WTC11 (cell line): ENCODE measurements at regions not wholly inside any gene's neighbourhood (a gene's known extent, or its start where the extent isn't known, plus 50 kb on each side); places are given as distances from the start of the nearest gene placed in this dataset.

Experiments used
- ATAC-seq: fragments of 200-7000 bp; cut with Tn5 transposase; 2 replicates; pipeline ENCODE4 v1.10.0; 2021; ENCODE audit warnings: mild to moderate bottlenecking, moderate library complexity
- CTCF ChIA-PET: fragments of 300-600 bp; sonication (Branson Sonifier 250); formaldehyde crosslinking; loops from one replicate; lab custom pipeline; 2021; ENCODE audit warnings: antibody characterized with exemption; lab: Charles Lee
- POLR2A ChIA-PET: fragments of 350-600 bp; sonication (Branson Sonifier 250); formaldehyde crosslinking; loops from one replicate; lab custom pipeline; 2021; ENCODE audit warnings: antibody characterized with exemption; lab: Charles Lee
- DNase-seq: peaks from one replicate; pipeline ENCODE4 v3.0.0; 2021; ENCODE audit warnings: low spot score
- H3K27ac Mint-ChIP-seq: 2 replicates; pipeline ENCODE4 v1.8.0; 2021; ENCODE audit warnings: mixed read lengths
- H3K27me3 Mint-ChIP-seq: 2 replicates; pipeline ENCODE4 v1.8.0; 2021; ENCODE audit warnings: low read depth, mild to moderate bottlenecking, moderate library complexity, mixed read lengths
- H3K36me3 Mint-ChIP-seq: 2 replicates; pipeline ENCODE4 v1.8.0; 2021; ENCODE audit warnings: mixed read lengths
- H3K4me1 Mint-ChIP-seq: 2 replicates; pipeline ENCODE4 v1.8.0; 2022; ENCODE audit warnings: mixed read lengths
- H3K4me3 Mint-ChIP-seq: 2 replicates; pipeline ENCODE4 v1.8.0; 2021; ENCODE audit warnings: mild to moderate bottlenecking, moderate library complexity, mixed read lengths
- H3K9me3 Mint-ChIP-seq: 2 replicates; pipeline ENCODE4 v1.8.0; 2021; ENCODE audit warnings: mixed read lengths
- CREM ChIP-seq: sonication (generic); formaldehyde crosslinking; IDR thresholded peaks from 2 replicates; pipeline ENCODE4 v1.8.1; 2022; ENCODE audit warnings: mild to moderate bottlenecking, missing genetic modification reagents, moderate library complexity
- ESRRA ChIP-seq: sonication (generic); formaldehyde crosslinking; IDR thresholded peaks from 2 replicates; pipeline ENCODE4 v1.8.1; 2022; ENCODE audit warnings: mild to moderate bottlenecking, missing genetic modification reagents, borderline replicate concordance
- NFYB ChIP-seq: sonication (generic); formaldehyde crosslinking; conservative IDR thresholded peaks from 2 replicates; pipeline ENCODE4 v1.8.0; 2022; ENCODE audit warnings: low read depth, missing genetic modification reagents
- RELA ChIP-seq: sonication (generic); formaldehyde crosslinking; IDR thresholded peaks from 2 replicates; pipeline ENCODE4 v1.8.1; 2022; ENCODE audit warnings: missing genetic modification reagents, mild to moderate bottlenecking, borderline replicate concordance
- SMAD3 ChIP-seq: sonication (generic); formaldehyde crosslinking; IDR thresholded peaks from 2 replicates; pipeline ENCODE4 v1.8.0; 2022; ENCODE audit warnings: missing genetic modification reagents, mild to moderate bottlenecking, borderline replicate concordance
- SMAD4 ChIP-seq: sonication (generic); formaldehyde crosslinking; IDR thresholded peaks from 2 replicates; pipeline ENCODE4 v1.8.0; 2022; ENCODE audit warnings: mild to moderate bottlenecking, missing genetic modification reagents
- SP1 ChIP-seq: sonication (generic); formaldehyde crosslinking; conservative IDR thresholded peaks from 2 replicates; pipeline ENCODE4 v1.8.1; 2022; ENCODE audit warnings: missing genetic modification reagents
- ZNF121 ChIP-seq: sonication (generic); formaldehyde crosslinking; IDR thresholded peaks from 2 replicates; pipeline ENCODE4 v1.8.0; 2023; ENCODE audit warnings: missing genetic modification reagents
- ZNF232 ChIP-seq: sonication (generic); formaldehyde crosslinking; IDR thresholded peaks from 2 replicates; pipeline ENCODE4 v1.8.0; 2022; ENCODE audit warnings: mild to moderate bottlenecking, missing genetic modification reagents
- ZNF263 ChIP-seq: sonication (generic); formaldehyde crosslinking; IDR thresholded peaks from 2 replicates; pipeline ENCODE4 v1.8.1; 2022; ENCODE audit warnings: low read depth, mild to moderate bottlenecking, moderate library complexity, missing genetic modification reagents
- TF ChIP-seq, protein P1 (sequence below): sonication (generic); formaldehyde crosslinking; IDR thresholded peaks from 2 replicates; pipeline ENCODE4 v1.8.1; 2022; ENCODE audit warnings: low read depth, missing genetic modification reagents, borderline replicate concordance
- TF ChIP-seq, protein P2 (sequence below): fragments of 250-450 bp; sonication (Bioruptor Pico); IDR thresholded peaks from 2 replicates; pipeline ENCODE4 v1.9.0; 2021; ENCODE audit warnings: mild to moderate bottlenecking
- TF ChIP-seq, protein P3 (sequence below): fragments of 250-450 bp; sonication (Bioruptor Pico); IDR thresholded peaks from 2 replicates; pipeline ENCODE4 v2.1.2; 2022; ENCODE audit warnings: mild to moderate bottlenecking, moderate library complexity
- TF ChIP-seq, protein P4 (sequence below): sonication (generic); formaldehyde crosslinking; IDR thresholded peaks from 2 replicates; pipeline ENCODE4 v1.8.0; 2022; ENCODE audit warnings: mild to moderate bottlenecking, missing genetic modification reagents
- TF ChIP-seq, protein P5 (sequence below): sonication (generic); formaldehyde crosslinking; IDR thresholded peaks from 2 replicates; pipeline ENCODE4 v1.8.1; 2023; ENCODE audit warnings: mild to moderate bottlenecking, missing genetic modification reagents
- TF ChIP-seq, protein P6 (sequence below): sonication (generic); formaldehyde crosslinking; IDR thresholded peaks from 2 replicates; pipeline ENCODE4 v1.8.0; 2022; ENCODE audit warnings: mild to moderate bottlenecking, missing genetic modification reagents
- TF ChIP-seq, protein P7 (sequence below): sonication (generic); formaldehyde crosslinking; IDR thresholded peaks from 2 replicates; pipeline ENCODE4 v1.8.1; 2023; ENCODE audit warnings: mild to moderate bottlenecking, missing genetic modification reagents
- TF ChIP-seq, protein P8 (sequence below): sonication (generic); formaldehyde crosslinking; IDR thresholded peaks from 2 replicates; pipeline ENCODE4 v1.8.1; 2022; ENCODE audit warnings: missing genetic modification reagents, borderline replicate concordance

DNA sequence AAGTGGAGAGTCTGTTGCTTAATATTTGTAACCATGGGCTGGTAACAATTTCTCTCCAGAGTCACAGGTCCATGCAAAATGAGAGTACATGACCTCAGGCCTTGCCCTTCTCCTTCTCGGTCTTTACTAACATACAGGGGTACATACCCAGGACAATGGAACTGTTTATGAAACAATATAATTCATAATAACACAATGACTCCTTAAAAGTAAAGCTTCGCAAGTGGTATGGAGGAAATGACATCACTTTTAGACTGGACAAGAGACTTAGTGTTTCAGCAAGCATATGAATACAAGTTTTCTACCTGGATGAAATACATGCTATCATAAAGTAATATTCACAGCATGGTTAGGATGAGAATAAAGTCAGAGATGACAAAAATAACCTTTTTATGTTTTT, 386.6 kb downstream of the PLK2 start:
- Mint-ChIP-seq H3K27ac (no peak overlapping the region), H3K4me3 (no peak overlapping the region), H3K27me3 (no peaks in the 10 kb centered on the region), H3K4me1 (peaks cover 33% of the 10 kb centered on the region), H3K36me3 (peaks cover 2% of the 10 kb centered on the region; the same call in 1 of the 2 replicates), H3K9me3 (peaks cover 6% of the 10 kb centered on the region)
- ATAC-seq (no peak), DNase-seq (no peak)
- ChIA-PET POLR2A (no interaction called here), CTCF (no interaction called here)
- TF ChIP-seq CREM (CRISPR knock-in tag): no peak
- TF ChIP-seq ZNF121: no peak
- TF ChIP-seq, protein P1, sequence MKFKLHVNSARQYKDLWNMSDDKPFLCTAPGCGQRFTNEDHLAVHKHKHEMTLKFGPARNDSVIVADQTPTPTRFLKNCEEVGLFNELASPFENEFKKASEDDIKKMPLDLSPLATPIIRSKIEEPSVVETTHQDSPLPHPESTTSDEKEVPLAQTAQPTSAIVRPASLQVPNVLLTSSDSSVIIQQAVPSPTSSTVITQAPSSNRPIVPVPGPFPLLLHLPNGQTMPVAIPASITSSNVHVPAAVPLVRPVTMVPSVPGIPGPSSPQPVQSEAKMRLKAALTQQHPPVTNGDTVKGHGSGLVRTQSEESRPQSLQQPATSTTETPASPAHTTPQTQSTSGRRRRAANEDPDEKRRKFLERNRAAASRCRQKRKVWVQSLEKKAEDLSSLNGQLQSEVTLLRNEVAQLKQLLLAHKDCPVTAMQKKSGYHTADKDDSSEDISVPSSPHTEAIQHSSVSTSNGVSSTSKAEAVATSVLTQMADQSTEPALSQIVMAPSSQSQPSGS (CRISPR knock-in tag): no peak
- TF ChIP-seq ZNF232 (CRISPR knock-in tag): no peak
- no peak for TF ChIP-seq SMAD3
- no peak for TF ChIP-seq ZNF263 (CRISPR knock-in tag)
- TF ChIP-seq, protein P2, sequence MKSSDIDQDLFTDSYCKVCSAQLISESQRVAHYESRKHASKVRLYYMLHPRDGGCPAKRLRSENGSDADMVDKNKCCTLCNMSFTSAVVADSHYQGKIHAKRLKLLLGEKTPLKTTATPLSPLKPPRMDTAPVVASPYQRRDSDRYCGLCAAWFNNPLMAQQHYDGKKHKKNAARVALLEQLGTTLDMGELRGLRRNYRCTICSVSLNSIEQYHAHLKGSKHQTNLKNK (CRISPR knock-in tag): no peak
- no peak for TF ChIP-seq ESRRA (CRISPR knock-in tag)
- no peak for TF ChIP-seq RELA (CRISPR knock-in tag)
- TF ChIP-seq, protein P3, sequence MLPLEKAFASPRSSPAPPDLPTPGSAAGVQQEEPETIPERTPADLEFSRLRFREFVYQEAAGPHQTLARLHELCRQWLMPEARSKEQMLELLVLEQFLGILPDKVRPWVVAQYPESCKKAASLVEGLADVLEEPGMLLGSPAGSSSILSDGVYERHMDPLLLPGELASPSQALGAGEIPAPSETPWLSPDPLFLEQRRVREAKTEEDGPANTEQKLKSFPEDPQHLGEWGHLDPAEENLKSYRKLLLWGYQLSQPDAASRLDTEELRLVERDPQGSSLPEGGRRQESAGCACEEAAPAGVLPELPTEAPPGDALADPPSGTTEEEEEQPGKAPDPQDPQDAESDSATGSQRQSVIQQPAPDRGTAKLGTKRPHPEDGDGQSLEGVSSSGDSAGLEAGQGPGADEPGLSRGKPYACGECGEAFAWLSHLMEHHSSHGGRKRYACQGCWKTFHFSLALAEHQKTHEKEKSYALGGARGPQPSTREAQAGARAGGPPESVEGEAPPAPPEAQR (CRISPR knock-in tag): no peak
- TF ChIP-seq, protein P4, sequence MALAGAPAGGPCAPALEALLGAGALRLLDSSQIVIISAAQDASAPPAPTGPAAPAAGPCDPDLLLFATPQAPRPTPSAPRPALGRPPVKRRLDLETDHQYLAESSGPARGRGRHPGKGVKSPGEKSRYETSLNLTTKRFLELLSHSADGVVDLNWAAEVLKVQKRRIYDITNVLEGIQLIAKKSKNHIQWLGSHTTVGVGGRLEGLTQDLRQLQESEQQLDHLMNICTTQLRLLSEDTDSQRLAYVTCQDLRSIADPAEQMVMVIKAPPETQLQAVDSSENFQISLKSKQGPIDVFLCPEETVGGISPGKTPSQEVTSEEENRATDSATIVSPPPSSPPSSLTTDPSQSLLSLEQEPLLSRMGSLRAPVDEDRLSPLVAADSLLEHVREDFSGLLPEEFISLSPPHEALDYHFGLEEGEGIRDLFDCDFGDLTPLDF: no peak
- TF ChIP-seq, protein P5, sequence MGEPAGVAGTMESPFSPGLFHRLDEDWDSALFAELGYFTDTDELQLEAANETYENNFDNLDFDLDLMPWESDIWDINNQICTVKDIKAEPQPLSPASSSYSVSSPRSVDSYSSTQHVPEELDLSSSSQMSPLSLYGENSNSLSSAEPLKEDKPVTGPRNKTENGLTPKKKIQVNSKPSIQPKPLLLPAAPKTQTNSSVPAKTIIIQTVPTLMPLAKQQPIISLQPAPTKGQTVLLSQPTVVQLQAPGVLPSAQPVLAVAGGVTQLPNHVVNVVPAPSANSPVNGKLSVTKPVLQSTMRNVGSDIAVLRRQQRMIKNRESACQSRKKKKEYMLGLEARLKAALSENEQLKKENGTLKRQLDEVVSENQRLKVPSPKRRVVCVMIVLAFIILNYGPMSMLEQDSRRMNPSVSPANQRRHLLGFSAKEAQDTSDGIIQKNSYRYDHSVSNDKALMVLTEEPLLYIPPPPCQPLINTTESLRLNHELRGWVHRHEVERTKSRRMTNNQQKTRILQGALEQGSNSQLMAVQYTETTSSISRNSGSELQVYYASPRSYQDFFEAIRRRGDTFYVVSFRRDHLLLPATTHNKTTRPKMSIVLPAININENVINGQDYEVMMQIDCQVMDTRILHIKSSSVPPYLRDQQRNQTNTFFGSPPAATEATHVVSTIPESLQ (CRISPR knock-in tag): no peak
- TF ChIP-seq SMAD4 (CRISPR knock-in tag): no peak
- no peak for TF ChIP-seq NFYB (CRISPR knock-in tag)
- TF ChIP-seq, protein P6, sequence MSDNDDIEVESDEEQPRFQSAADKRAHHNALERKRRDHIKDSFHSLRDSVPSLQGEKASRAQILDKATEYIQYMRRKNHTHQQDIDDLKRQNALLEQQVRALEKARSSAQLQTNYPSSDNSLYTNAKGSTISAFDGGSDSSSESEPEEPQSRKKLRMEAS: no peak

DNA sequence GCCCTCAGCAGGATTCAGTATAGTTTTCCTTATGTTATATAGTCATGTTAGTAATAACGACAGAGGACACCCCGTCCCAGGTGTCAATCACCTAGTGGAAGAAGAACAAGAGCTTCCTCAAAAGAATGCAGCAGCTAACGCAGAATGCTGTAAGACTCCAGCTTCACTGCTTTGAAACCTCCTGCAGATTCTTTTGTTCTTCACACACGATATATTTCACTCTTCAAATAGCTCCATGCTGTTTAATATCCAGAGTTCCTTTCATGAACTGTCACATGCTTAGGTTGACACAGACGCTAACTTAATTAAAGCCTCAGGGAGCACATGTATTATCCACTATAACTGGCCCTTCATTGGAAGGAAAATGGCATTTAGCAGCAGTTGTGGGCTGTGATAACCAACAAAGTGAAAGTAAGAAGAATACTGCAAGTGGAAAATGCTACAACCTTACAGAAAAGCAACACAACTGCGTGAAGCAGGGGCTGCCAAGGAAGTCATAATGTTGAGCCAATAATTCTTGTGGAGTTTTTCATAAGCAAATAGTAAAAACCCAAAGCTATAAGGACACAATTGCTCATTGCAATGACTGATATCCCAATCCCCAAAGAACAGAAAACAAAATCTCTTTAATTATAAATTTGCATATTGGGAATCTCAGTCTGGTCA, 387.5 kb downstream of the PLK2 start:
- Mint-ChIP-seq H3K4me3 (no peak overlapping the region), H3K27ac (no peak overlapping the region; the same call in 1 of the 2 replicates), H3K4me1 (peaks cover 26% of the 10 kb centered on the region), H3K27me3 (no peaks in the 10 kb centered on the region), H3K36me3 (peaks cover 5% of the 10 kb centered on the region; the same call in 1 of the 2 replicates)
- DNase-seq (no peak), ATAC-seq (no peak)
- ChIA-PET CTCF (interaction anchor here (1.0 kb wide), 1 partner anchor 293 kb away, joined by 4 read pairs; no protein-coding TSS in a partner anchor), POLR2A (no interaction called here)
- TF ChIP-seq, protein P1 (CRISPR knock-in tag): no peak
- TF ChIP-seq, protein P7, sequence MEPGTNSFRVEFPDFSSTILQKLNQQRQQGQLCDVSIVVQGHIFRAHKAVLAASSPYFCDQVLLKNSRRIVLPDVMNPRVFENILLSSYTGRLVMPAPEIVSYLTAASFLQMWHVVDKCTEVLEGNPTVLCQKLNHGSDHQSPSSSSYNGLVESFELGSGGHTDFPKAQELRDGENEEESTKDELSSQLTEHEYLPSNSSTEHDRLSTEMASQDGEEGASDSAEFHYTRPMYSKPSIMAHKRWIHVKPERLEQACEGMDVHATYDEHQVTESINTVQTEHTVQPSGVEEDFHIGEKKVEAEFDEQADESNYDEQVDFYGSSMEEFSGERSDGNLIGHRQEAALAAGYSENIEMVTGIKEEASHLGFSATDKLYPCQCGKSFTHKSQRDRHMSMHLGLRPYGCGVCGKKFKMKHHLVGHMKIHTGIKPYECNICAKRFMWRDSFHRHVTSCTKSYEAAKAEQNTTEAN (CRISPR knock-in tag): no peak
- no peak for TF ChIP-seq NFYB (CRISPR knock-in tag)
- TF ChIP-seq, protein P8, sequence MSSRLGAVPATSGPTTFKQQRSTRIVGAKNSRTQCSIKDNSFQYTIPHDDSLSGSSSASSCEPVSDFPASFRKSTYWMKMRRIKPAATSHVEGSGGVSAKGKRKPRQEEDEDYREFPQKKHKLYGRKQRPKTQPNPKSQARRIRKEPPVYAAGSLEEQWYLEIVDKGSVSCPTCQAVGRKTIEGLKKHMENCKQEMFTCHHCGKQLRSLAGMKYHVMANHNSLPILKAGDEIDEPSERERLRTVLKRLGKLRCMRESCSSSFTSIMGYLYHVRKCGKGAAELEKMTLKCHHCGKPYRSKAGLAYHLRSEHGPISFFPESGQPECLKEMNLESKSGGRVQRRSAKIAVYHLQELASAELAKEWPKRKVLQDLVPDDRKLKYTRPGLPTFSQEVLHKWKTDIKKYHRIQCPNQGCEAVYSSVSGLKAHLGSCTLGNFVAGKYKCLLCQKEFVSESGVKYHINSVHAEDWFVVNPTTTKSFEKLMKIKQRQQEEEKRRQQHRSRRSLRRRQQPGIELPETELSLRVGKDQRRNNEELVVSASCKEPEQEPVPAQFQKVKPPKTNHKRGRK: no peak
- no peak for TF ChIP-seq SP1
- TF ChIP-seq, protein P4: no peak
- TF ChIP-seq, all 79 proteins: peak for 0
- H3K9me3 Mint-ChIP-seq: peaks cover 13% of the 10 kb centered on the region
